Right lobe of liver (tissue), 6 donors: ENCODE measurements at regions not wholly inside any gene's neighbourhood (a gene's known extent, or its start where the extent isn't known, plus 50 kb on each side); places are given as distances from the start of the nearest gene placed in this dataset.

ENCODE experiments used
- ATAC-seq, 4 donors: fragments of 200-7000 bp; cut with Tn5 transposase; one replicate each; pipeline ENCODE4 v1.9.1; 2020; ENCODE audit warnings: mild to moderate bottlenecking in 4 of 4, moderate library complexity in 4 of 4
- DNase-seq, 3 donors: peaks; one replicate each; pipeline ENCODE4 v3.0.0-alpha.2; 2020
- H3K27ac ChIP-seq, 3 donors: fragments of 200-600 bp; one replicate each; pipeline ENCODE4 v1.8.0; 2022
- H3K27me3 ChIP-seq, 2 donors: fragments of 200-600 bp; one replicate each; pipeline ENCODE4 v1.8.0; 2022
- H3K36me3 ChIP-seq, 4 donors: fragments of 200-600 bp; sonication (generic) in 1 of 4; one replicate each; pipeline versions ENCODE4 v1.5.1 to v1.8.0; 2017 to 2022; ENCODE audit warnings: control low read depth in 1 of 4
- H3K4me1 ChIP-seq, 4 donors: fragments of 200-600 bp; sonication (generic) in 1 of 4; one replicate each; pipeline versions ENCODE4 v1.5.1 to v1.8.0; 2017 to 2022; ENCODE audit warnings: control low read depth in 1 of 4
- H3K4me3 ChIP-seq, 3 donors: fragments of 200-600 bp; one replicate each; pipeline ENCODE4 v1.8.0; 2022
- H3K9me3 ChIP-seq, 4 donors: fragments of 200-600 bp; sonication (generic) in 1 of 4; one replicate each; pipeline versions ENCODE4 v1.5.1 to v1.8.0; 2017 to 2022; ENCODE audit warnings: control low read depth in 1 of 4
- CTCF ChIP-seq, 4 donors: fragments of 200-600 bp in 3 of 4; fragments of 450-650 bp in 1 of 4; IDR thresholded peaks; one replicate each; pipeline versions ENCODE4 v1.5.1 to v1.8.0; 2016 to 2022; ENCODE audit warnings: antibody characterized with exemption in 4 of 4, mild to moderate bottlenecking in 2 of 4
- POLR2A ChIP-seq: fragments of 450-650 bp; IDR thresholded peaks from one replicate; pipeline ENCODE4 v1.6.1; 2017; ENCODE audit warnings: antibody characterized with exemption, mild to moderate bottlenecking
- WGBS: methylation state at CpG from one replicate; pipeline ENCODE4 v1.1.6; 2018; ENCODE audit warnings: low coverage, low lambda C conversion rate; ENCODE audit not compliant: insufficient coverage; ENCODE audit errors: missing lambda C conversion rate; 5-methylcytosine and 5-hydroxymethylcytosine counted together
- intact Hi-C, 2 donors: fragments of 100-400 bp; cut with DNase I; formaldehyde crosslinking; loops; one replicate each; pipeline versions ENCODE4 v1.11.2 to v1.14.1; 2022
- donor health status: DM: no; HTN: yes; CAD: no.
- donor health status: DM: no; HTN: no; CAD: no.
- donor health status: DM: no; HTN: no; CAD: no.
- donor health status: DM: no; HTN: yes; CAD: no.
- donor health status: DM: no; HTN: yes; CAD: no.

GRCh38 chr5:8884029-8884428, 661.8 kb downstream of the SEMA5A start:
- no peaks in the 10 kb centered on the region for H3K9me3 ChIP-seq
- H3K36me3 ChIP-seq, result no peaks in the 10 kb centered on the region
- H3K27me3 ChIP-seq, result no peaks in the 10 kb centered on the region
- intact Hi-C loops, result no loop called here
- TF ChIP-seq CTCF (IDR thresholded peaks at IDR 0.05) (no peak), POLR2A (no peak)
- WGBS, result 44% methylated on average over 2 of the region's 2 CpGs
- no peak for DNase-seq
- no peaks in the 10 kb centered on the region for H3K4me1 ChIP-seq
- H3K27ac ChIP-seq, result no peak overlapping the region
- no peak for ATAC-seq
- no peak overlapping the region for H3K4me3 ChIP-seq

- Histone ChIP-seq H3K4me3 (no peak overlapping the region), H3K9me3 (no peaks in the 10 kb centered on the region), H3K4me1 (no peaks in the 10 kb centered on the region), H3K36me3 (no peaks in the 10 kb centered on the region), H3K27ac (no peak overlapping the region), H3K27me3 (no peaks in the 10 kb centered on the region)
- DNase-seq, result no peak
- 49% methylated on average over 3 of the region's 3 CpGs for WGBS
- TF ChIP-seq POLR2A (no peak), CTCF (IDR thresholded peaks at IDR 0.05) (no peak)
- intact Hi-C loops, result no loop called here
- ATAC-seq, result no peak
These were observed 652.9 kb downstream of the SEMA5A start for GRCh38 chr5:8892926-8893325.

DNA sequence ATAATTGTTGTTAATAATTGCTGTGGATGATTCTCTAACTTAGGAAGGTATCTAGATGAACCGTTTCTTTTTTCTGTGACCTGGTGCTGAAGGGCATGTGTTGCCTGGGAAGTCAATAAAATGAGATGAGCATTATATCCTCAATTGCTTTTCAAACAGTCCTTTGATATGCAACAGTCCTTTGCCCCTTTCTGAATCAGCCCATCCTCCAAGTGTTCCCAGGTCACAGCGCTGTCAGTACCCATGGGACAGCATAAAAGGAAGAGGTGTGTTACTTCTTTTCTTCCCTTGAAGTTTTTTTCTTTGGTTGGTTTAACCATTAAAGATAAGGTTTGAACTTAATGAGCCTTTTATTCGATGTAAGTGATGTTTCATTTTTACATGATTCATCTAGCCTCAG, 651.8 kb downstream of the SEMA5A start:
- no peaks in the 10 kb centered on the region for H3K9me3 ChIP-seq
- 41% methylated on average over 3 of the region's 3 CpGs for WGBS
- H3K36me3 ChIP-seq, result no peaks in the 10 kb centered on the region
- no peak for DNase-seq
- H3K27me3 ChIP-seq, result no peaks in the 10 kb centered on the region
- intact Hi-C loops, result no loop called here
- H3K27ac ChIP-seq, result no peak overlapping the region
- no peaks in the 10 kb centered on the region for H3K4me1 ChIP-seq
- H3K4me3 ChIP-seq, result no peak overlapping the region
- no peak for TF ChIP-seq CTCF (IDR thresholded peaks at IDR 0.05)
- ATAC-seq, result no peak

GRCh38 chr5:8895062-8895461, 650.8 kb downstream of the SEMA5A start:
- Histone ChIP-seq H3K27ac (no peak overlapping the region), H3K4me1 (no peaks in the 10 kb centered on the region), H3K27me3 (no peaks in the 10 kb centered on the region), H3K9me3 (no peaks in the 10 kb centered on the region), H3K36me3 (no peaks in the 10 kb centered on the region), H3K4me3 (no peak overlapping the region)
- ATAC-seq (no peak), DNase-seq (no peak)
- TF ChIP-seq CTCF (IDR thresholded peaks at IDR 0.05) (no peak), POLR2A (no peak)
- intact Hi-C loops, result no loop called here
- 37% methylated on average over 4 of the region's 4 CpGs for WGBS

GRCh38 chr5:8895599-8895998, 650.3 kb downstream of the SEMA5A start:
- intact Hi-C loops, result no loop called here
- ATAC-seq (no peak), DNase-seq (no peak)
- H3K4me3 ChIP-seq, result no peak overlapping the region
- H3K27ac ChIP-seq, result no peak overlapping the region
- no peak for TF ChIP-seq CTCF (IDR thresholded peaks at IDR 0.05)
- no peak for TF ChIP-seq POLR2A
- no peaks in the 10 kb centered on the region for H3K9me3 ChIP-seq
- no peaks in the 10 kb centered on the region for H3K36me3 ChIP-seq
- no peaks in the 10 kb centered on the region for H3K4me1 ChIP-seq
- H3K27me3 ChIP-seq, result no peaks in the 10 kb centered on the region
- 60% methylated on average over 1 of the region's 1 CpG for WGBS
